ENCODE measurements at regions not wholly inside any gene's neighbourhood (a gene's known extent, or its start where the extent isn't known, plus 50 kb on each side); places are given as distances from the start of the nearest gene placed in this dataset.

- Histone ChIP-seq H3K4me1 (ENCODE audit: control insufficient read depth in 2 of 2, insufficient read depth in 2 of 2, low read length in 2 of 2) (no peaks in the 10 kb centered on the region), H3K36me3 (ENCODE audit: control insufficient read depth in 2 of 3, insufficient read depth in 3 of 3, low read length in 3 of 3) (no peaks in the 10 kb centered on the region), H3K9me3 (ENCODE audit: control insufficient read depth in 2 of 3, low read length in 3 of 3) (no peaks in the 10 kb centered on the region), H3K27me3 (ENCODE audit: control insufficient read depth in 2 of 2, insufficient read depth in 2 of 2, low read length in 2 of 2) (no peaks in the 10 kb centered on the region), H3K4me3 (ENCODE audit: low read length) (no peak overlapping the region), H3K27ac (ENCODE audit: low read depth, low read length) (no peak overlapping the region)
- peak overlapping the region in 1 of 9 donors; percentile 21 for H3K27ac Mint-ChIP-seq
- no peak overlapping the region for H3K4me3 Mint-ChIP-seq
- ATAC-seq (no peak), DNase-seq (no peak)
- CTCF ChIA-PET, result no interaction called here
- H3K36me3 Mint-ChIP-seq, result peaks cover 0 to 3% (median 0%) of the 10 kb centered on the region in 5 donors
- peaks cover 14 to 28% (median 19%) of the 10 kb centered on the region in 5 donors for H3K27me3 Mint-ChIP-seq
- H3K9me3 Mint-ChIP-seq, result peaks cover 0 to 3% (median 0%) of the 10 kb centered on the region in 11 donors
- intact Hi-C loops (cut with micrococcal nuclease), result no loop called here
- no peaks in the 10 kb centered on the region for H3K4me1 Mint-ChIP-seq
- POLR2A ChIA-PET, result no interaction called here
Measured at GRCh38 chr1:232276651-232277050, 353.3 kb downstream of the SIPA1L2 start.

GRCh38 chr1:232274999-232275710 is 354.8 kb downstream of the SIPA1L2 start:
- Mint-ChIP-seq H3K27me3 (peaks cover 8 to 33% (median 20%) of the 10 kb centered on the region in 5 donors), H3K36me3 (peaks cover 0 to 3% (median 0%) of the 10 kb centered on the region in 5 donors), H3K27ac (no peak overlapping the region), H3K4me3 (no peak overlapping the region), H3K4me1 (no peaks in the 10 kb centered on the region), H3K9me3 (peaks cover 0 to 3% (median 0%) of the 10 kb centered on the region in 11 donors)
- POLR2A ChIA-PET, result no interaction called here
- no peaks in the 10 kb centered on the region for H3K36me3 ChIP-seq (ENCODE audit: control insufficient read depth in 2 of 3, insufficient read depth in 3 of 3, low read length in 3 of 3)
- CTCF ChIA-PET, result no interaction called here
- no peaks in the 10 kb centered on the region for H3K27me3 ChIP-seq (ENCODE audit: control insufficient read depth in 2 of 2, insufficient read depth in 2 of 2, low read length in 2 of 2)
- ATAC-seq (no peak), DNase-seq (no peak)
- H3K4me3 ChIP-seq (ENCODE audit: low read length), result no peak overlapping the region
- no peak overlapping the region for H3K27ac ChIP-seq (ENCODE audit: low read depth, low read length)
- no peaks in the 10 kb centered on the region for H3K4me1 ChIP-seq (ENCODE audit: control insufficient read depth in 2 of 2, insufficient read depth in 2 of 2, low read length in 2 of 2)
- no peaks in the 10 kb centered on the region for H3K9me3 ChIP-seq (ENCODE audit: control insufficient read depth in 2 of 3, low read length in 3 of 3)
- intact Hi-C loops (cut with micrococcal nuclease), result no loop called here

- H3K9me3 ChIP-seq (ENCODE audit: control insufficient read depth in 2 of 3, low read length in 3 of 3), result no peaks in the 10 kb centered on the region
- no peak overlapping the region for H3K27ac Mint-ChIP-seq
- no peak overlapping the region for H3K27ac ChIP-seq (ENCODE audit: low read depth, low read length)
- no peak overlapping the region for H3K4me3 ChIP-seq (ENCODE audit: low read length)
- ATAC-seq, result no peak
- H3K36me3 Mint-ChIP-seq, result peaks cover 0 to 3% (median 0%) of the 10 kb centered on the region in 5 donors
- H3K36me3 ChIP-seq (ENCODE audit: control insufficient read depth in 2 of 3, insufficient read depth in 3 of 3, low read length in 3 of 3), result no peaks in the 10 kb centered on the region
- ChIA-PET POLR2A (no interaction called here), CTCF (no interaction called here)
- no peaks in the 10 kb centered on the region for H3K4me1 ChIP-seq (ENCODE audit: control insufficient read depth in 2 of 2, insufficient read depth in 2 of 2, low read length in 2 of 2)
- no peaks in the 10 kb centered on the region for H3K27me3 ChIP-seq (ENCODE audit: control insufficient read depth in 2 of 2, insufficient read depth in 2 of 2, low read length in 2 of 2)
- H3K27me3 Mint-ChIP-seq, result peaks cover 8 to 33% (median 21%) of the 10 kb centered on the region in 5 donors
- H3K9me3 Mint-ChIP-seq, result peaks cover 0 to 3% (median 0%) of the 10 kb centered on the region in 11 donors
- no peak overlapping the region for H3K4me3 Mint-ChIP-seq
- no peak for DNase-seq
- intact Hi-C loops (cut with micrococcal nuclease), result no loop called here
- no peaks in the 10 kb centered on the region for H3K4me1 Mint-ChIP-seq
Measured at GRCh38 chr1:232274236-232274855, 355.6 kb downstream of the SIPA1L2 start.

GRCh38 chr1:232273011-232273410 is 356.9 kb downstream of the SIPA1L2 start:
- intact Hi-C loops (cut with micrococcal nuclease), result no loop called here
- Mint-ChIP-seq H3K27me3 (peaks cover 8 to 36% (median 22%) of the 10 kb centered on the region in 5 donors), H3K4me3 (no peak overlapping the region), H3K27ac (no peak overlapping the region), H3K36me3 (peaks cover 0 to 3% (median 0%) of the 10 kb centered on the region in 5 donors), H3K4me1 (no peaks in the 10 kb centered on the region), H3K9me3 (peaks cover 0 to 3% (median 0%) of the 10 kb centered on the region in 11 donors)
- no peaks in the 10 kb centered on the region for H3K36me3 ChIP-seq (ENCODE audit: control insufficient read depth in 2 of 3, insufficient read depth in 3 of 3, low read length in 3 of 3)
- no peaks in the 10 kb centered on the region for H3K4me1 ChIP-seq (ENCODE audit: control insufficient read depth in 2 of 2, insufficient read depth in 2 of 2, low read length in 2 of 2)
- no peak overlapping the region for H3K27ac ChIP-seq (ENCODE audit: low read depth, low read length)
- no peak for DNase-seq
- H3K9me3 ChIP-seq (ENCODE audit: control insufficient read depth in 2 of 3, low read length in 3 of 3), result no peaks in the 10 kb centered on the region
- ChIA-PET CTCF (no interaction called here), POLR2A (no interaction called here)
- ATAC-seq, result no peak
- no peak overlapping the region for H3K4me3 ChIP-seq (ENCODE audit: low read length)
- H3K27me3 ChIP-seq (ENCODE audit: control insufficient read depth in 2 of 2, insufficient read depth in 2 of 2, low read length in 2 of 2), result no peaks in the 10 kb centered on the region

GRCh38 chr1:232271991-232272589 is 357.8 kb downstream of the SIPA1L2 start:
- no peak overlapping the region for H3K4me3 ChIP-seq (ENCODE audit: low read length)
- DNase-seq (no peak), ATAC-seq (no peak)
- H3K27me3 Mint-ChIP-seq, result peaks cover 12 to 34% (median 23%) of the 10 kb centered on the region in 5 donors
- H3K27ac ChIP-seq (ENCODE audit: low read depth, low read length), result no peak overlapping the region
- H3K9me3 Mint-ChIP-seq, result peaks cover 0 to 3% (median 0%) of the 10 kb centered on the region in 11 donors
- no peak overlapping the region for H3K27ac Mint-ChIP-seq
- no peaks in the 10 kb centered on the region for H3K9me3 ChIP-seq (ENCODE audit: control insufficient read depth in 2 of 3, low read length in 3 of 3)
- ChIA-PET CTCF (no interaction called here), POLR2A (no interaction called here)
- no peaks in the 10 kb centered on the region for H3K4me1 ChIP-seq (ENCODE audit: control insufficient read depth in 2 of 2, insufficient read depth in 2 of 2, low read length in 2 of 2)
- peaks cover 0 to 3% (median 0%) of the 10 kb centered on the region in 5 donors for H3K36me3 Mint-ChIP-seq
- intact Hi-C loops (cut with micrococcal nuclease), result no loop called here
- H3K4me1 Mint-ChIP-seq, result no peaks in the 10 kb centered on the region
- no peaks in the 10 kb centered on the region for H3K36me3 ChIP-seq (ENCODE audit: control insufficient read depth in 2 of 3, insufficient read depth in 3 of 3, low read length in 3 of 3)
- no peaks in the 10 kb centered on the region for H3K27me3 ChIP-seq (ENCODE audit: control insufficient read depth in 2 of 2, insufficient read depth in 2 of 2, low read length in 2 of 2)
- no peak overlapping the region for H3K4me3 Mint-ChIP-seq

- peaks cover 0 to 3% (median 0%) of the 10 kb centered on the region in 5 donors for H3K36me3 Mint-ChIP-seq
- no peak for ATAC-seq
- DNase-seq, result no peak
- POLR2A ChIA-PET, result no interaction called here
- H3K27me3 ChIP-seq (ENCODE audit: control insufficient read depth in 2 of 2, insufficient read depth in 2 of 2, low read length in 2 of 2), result no peaks in the 10 kb centered on the region
- intact Hi-C loops (cut with micrococcal nuclease), result no loop called here
- no peaks in the 10 kb centered on the region for H3K9me3 ChIP-seq (ENCODE audit: control insufficient read depth in 2 of 3, low read length in 3 of 3)
- CTCF ChIA-PET, result no interaction called here
- H3K27ac ChIP-seq (ENCODE audit: low read depth, low read length), result no peak overlapping the region
- no peaks in the 10 kb centered on the region for H3K4me1 Mint-ChIP-seq
- peaks cover 14 to 29% (median 19%) of the 10 kb centered on the region in 5 donors for H3K27me3 Mint-ChIP-seq
- H3K4me1 ChIP-seq (ENCODE audit: control insufficient read depth in 2 of 2, insufficient read depth in 2 of 2, low read length in 2 of 2), result no peaks in the 10 kb centered on the region
- no peak overlapping the region for H3K4me3 Mint-ChIP-seq
- peaks cover 0 to 3% (median 0%) of the 10 kb centered on the region in 11 donors for H3K9me3 Mint-ChIP-seq
- no peak overlapping the region for H3K4me3 ChIP-seq (ENCODE audit: low read length)
- no peaks in the 10 kb centered on the region for H3K36me3 ChIP-seq (ENCODE audit: control insufficient read depth in 2 of 3, insufficient read depth in 3 of 3, low read length in 3 of 3)
- no peak overlapping the region for H3K27ac Mint-ChIP-seq
Measured at GRCh38 chr1:232271299-232271698, 358.6 kb downstream of the SIPA1L2 start.

Data from naive thymus-derived CD4-positive, alpha-beta T cell (primary cell).